Esophagus squamous epithelium (tissue), 5 donors: ENCODE measurements at regions not wholly inside any gene's neighbourhood (a gene's known extent, or its start where the extent isn't known, plus 50 kb on each side); places are given as distances from the start of the nearest gene placed in this dataset.

Experiments used
- DNase-seq: peaks from one replicate; lab custom pipeline; 2025; lab: John Stamatoyannopoulos, UW
- H3K27ac ChIP-seq, 4 donors: fragments of 200-600 bp; sonication (generic); one replicate each; pipeline ENCODE4 v1.5.1; 2016 to 2019; ENCODE audit warnings: mild to moderate bottlenecking in 1 of 4
- H3K27me3 ChIP-seq, 4 donors: fragments of 200-600 bp; sonication (generic); 1 replicate in 3 of 4; 2 replicates in 1 of 4; pipeline versions ENCODE4 v1.5.1 to v1.6.0; 2017 to 2021; ENCODE audit warnings: antibody characterized with exemption in 1 of 4
- H3K36me3 ChIP-seq, 3 donors: fragments of 200-600 bp; sonication (generic); one replicate each; pipeline ENCODE4 v1.5.1; 2016 to 2019
- H3K4me1 ChIP-seq, 3 donors: fragments of 200-600 bp; sonication (generic); one replicate each; pipeline ENCODE4 v1.5.1; 2017 to 2019
- H3K4me3 ChIP-seq, 4 donors: fragments of 200-600 bp; sonication (generic); 1 replicate in 3 of 4; 2 replicates in 1 of 4; pipeline ENCODE4 v1.5.1; 2016 to 2019; ENCODE audit warnings: mild to moderate bottlenecking in 2 of 4, moderate library complexity in 1 of 4
- H3K9me3 ChIP-seq, 3 donors: fragments of 200-600 bp; sonication (generic); one replicate each; pipeline ENCODE4 v1.5.1; 2016 to 2019
- POLR2A ChIP-seq, 4 donors: fragments of 450-650 bp; IDR thresholded peaks; one replicate each; pipeline ENCODE4 v1.6.1; 2017; ENCODE audit warnings: antibody characterized with exemption in 4 of 4, mild to moderate bottlenecking in 4 of 4, moderate library complexity in 3 of 4
- WGBS, 2 donors: methylation state at CpG; one replicate each; pipeline ENCODE4 v1.1.5; 2018; 5-methylcytosine and 5-hydroxymethylcytosine counted together
- intact Hi-C: fragments of 100-400 bp; cut with DNase I; formaldehyde crosslinking; loops from one replicate; pipeline ENCODE4 v1.15.0; 2022
- TF ChIP-seq, protein P1 (sequence below), 6 experiments: fragments of 450-650 bp in 4 of 6; fragments of 200-600 bp in 2 of 6; sonication (generic) in 2 of 6; IDR thresholded peaks; one replicate each; pipeline ENCODE4 v1.5.1; 2016 to 2019; ENCODE audit warnings: antibody characterized with exemption in 6 of 6, mild to moderate bottlenecking in 4 of 6, moderate library complexity in 4 of 6
- donor health status: DM: yes; HTN: yes; CAD: no.

DNA sequence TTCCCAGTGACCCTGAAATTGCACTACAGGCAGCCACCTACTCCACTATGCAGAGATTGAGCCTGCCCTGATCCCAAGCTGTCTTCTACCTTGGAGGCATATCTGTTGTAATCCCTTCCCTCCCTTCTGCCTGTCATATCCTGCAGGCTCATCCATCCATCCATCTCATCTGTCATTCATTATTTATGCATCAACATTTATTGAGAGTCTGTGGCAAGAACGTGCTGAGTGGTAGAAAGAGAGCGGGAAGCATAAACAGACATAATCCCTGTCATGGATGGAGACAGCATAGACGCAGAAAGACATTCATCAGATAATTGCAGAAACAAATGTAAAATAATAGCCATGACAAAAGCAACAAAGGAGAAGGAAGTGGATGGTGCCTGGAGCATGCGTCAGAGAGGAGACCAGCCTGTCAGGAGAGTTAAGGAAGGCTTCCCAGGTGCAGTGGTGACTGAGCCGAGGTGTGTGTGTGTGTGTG lies 89.5 kb upstream of the CALM2 start:
- Histone ChIP-seq H3K36me3 (no peaks in the 10 kb centered on the region), H3K27me3 (no peaks in the 10 kb centered on the region), H3K4me3 (no peak overlapping the region), H3K9me3 (no peaks in the 10 kb centered on the region), H3K27ac (no peak overlapping the region), H3K4me1 (peaks cover 4 to 19% (median 5%) of the 10 kb centered on the region in 3 donors)
- intact Hi-C loops = no loop called here
- DNase-seq = no peak
- 30 to 41% methylated on average over 5 of the region's 5 CpGs for WGBS, 2 donors
- TF ChIP-seq, protein P1, sequence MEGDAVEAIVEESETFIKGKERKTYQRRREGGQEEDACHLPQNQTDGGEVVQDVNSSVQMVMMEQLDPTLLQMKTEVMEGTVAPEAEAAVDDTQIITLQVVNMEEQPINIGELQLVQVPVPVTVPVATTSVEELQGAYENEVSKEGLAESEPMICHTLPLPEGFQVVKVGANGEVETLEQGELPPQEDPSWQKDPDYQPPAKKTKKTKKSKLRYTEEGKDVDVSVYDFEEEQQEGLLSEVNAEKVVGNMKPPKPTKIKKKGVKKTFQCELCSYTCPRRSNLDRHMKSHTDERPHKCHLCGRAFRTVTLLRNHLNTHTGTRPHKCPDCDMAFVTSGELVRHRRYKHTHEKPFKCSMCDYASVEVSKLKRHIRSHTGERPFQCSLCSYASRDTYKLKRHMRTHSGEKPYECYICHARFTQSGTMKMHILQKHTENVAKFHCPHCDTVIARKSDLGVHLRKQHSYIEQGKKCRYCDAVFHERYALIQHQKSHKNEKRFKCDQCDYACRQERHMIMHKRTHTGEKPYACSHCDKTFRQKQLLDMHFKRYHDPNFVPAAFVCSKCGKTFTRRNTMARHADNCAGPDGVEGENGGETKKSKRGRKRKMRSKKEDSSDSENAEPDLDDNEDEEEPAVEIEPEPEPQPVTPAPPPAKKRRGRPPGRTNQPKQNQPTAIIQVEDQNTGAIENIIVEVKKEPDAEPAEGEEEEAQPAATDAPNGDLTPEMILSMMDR (IDR thresholded peaks at IDR 0.05) = no peak
- no peak for TF ChIP-seq POLR2A (IDR thresholded peaks at IDR 0.05)

DNA sequence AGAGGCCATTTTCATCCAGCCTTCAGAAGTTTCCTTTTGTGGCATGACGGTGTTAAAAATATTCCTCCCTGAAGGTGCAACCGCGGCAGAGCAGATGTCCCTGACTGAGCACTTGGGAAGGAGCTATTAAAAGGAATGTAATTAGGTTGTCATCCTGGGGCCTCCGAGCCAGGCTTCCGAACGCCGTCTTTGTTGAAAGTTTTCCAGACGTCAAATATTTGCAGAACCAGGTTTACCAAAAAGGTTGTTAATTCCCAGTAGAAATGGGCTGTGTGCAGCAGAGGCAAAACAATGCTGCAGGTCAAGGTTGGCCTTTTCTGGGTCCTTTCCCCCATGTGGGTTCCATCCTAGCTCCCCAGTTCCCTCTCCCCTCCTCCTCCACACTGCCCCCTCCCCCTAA lies 88.8 kb upstream of the CALM2 start:
- Histone ChIP-seq H3K4me3 (no peak overlapping the region), H3K27me3 (no peaks in the 10 kb centered on the region), H3K27ac (no peak overlapping the region), H3K9me3 (no peaks in the 10 kb centered on the region), H3K4me1 (peaks cover 4 to 19% (median 5%) of the 10 kb centered on the region in 3 donors), H3K36me3 (no peaks in the 10 kb centered on the region)
- intact Hi-C loops = no loop called here
- no peak for DNase-seq
- 65 to 69% methylated on average over 8 of the region's 8 CpGs for WGBS, 2 donors
- TF ChIP-seq POLR2A (IDR thresholded peaks at IDR 0.05) = no peak
- TF ChIP-seq, protein P1 (IDR thresholded peaks at IDR 0.05) = no peak

DNA sequence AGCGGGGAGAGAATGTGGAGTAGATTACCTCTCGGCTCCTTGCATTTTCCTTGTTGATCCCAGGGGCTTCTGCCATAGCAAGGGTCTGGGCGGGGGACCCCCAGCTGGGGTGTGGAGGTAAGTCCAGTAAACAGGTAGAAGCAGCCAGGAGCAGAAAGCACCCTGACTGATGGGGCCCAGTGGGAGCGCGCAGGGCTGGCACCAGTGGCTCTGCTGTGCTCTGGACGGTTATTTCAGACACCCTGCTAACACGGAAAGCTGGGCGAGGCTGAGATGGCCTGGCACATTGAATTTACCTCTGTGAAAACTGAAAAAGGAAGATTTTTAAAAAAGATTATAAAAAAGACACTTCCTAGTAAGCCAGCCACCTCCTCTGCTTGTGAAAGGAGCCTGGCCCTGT lies 88.4 kb upstream of the CALM2 start:
- TF ChIP-seq, protein P1 (IDR thresholded peaks at IDR 0.05) = no peak
- no peak for TF ChIP-seq POLR2A (IDR thresholded peaks at IDR 0.05)
- H3K27ac ChIP-seq = no peak overlapping the region
- H3K9me3 ChIP-seq = no peaks in the 10 kb centered on the region
- H3K27me3 ChIP-seq = no peaks in the 10 kb centered on the region
- DNase-seq = no peak
- no peaks in the 10 kb centered on the region for H3K36me3 ChIP-seq
- intact Hi-C loops = no loop called here
- no peak overlapping the region for H3K4me3 ChIP-seq
- peaks cover 4 to 15% (median 5%) of the 10 kb centered on the region in 3 donors for H3K4me1 ChIP-seq
- 86 to 95% methylated on average over 6 to 7 of the region's 8 CpGs for WGBS, 2 donors

DNA sequence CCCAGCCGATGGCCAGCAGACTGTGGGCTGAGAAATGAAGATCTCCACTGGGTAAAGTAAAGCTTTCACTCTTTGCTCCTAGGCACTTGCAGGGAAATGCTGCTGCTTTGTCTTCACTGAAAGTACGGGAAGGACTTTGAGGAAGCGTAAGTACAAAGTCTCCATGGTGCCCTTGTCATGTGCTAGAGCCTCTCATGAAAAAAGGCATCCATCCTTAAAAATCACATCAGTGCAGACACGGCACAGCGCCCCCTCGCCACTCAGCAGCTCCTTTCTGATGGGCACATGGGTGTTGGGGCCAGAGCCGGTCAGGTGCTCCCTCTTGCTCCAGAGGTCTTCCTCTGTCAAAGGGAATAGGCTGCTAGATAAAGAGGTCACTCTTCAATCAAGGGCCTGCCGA lies 87.8 kb upstream of the CALM2 start:
- no peaks in the 10 kb centered on the region for H3K36me3 ChIP-seq
- H3K9me3 ChIP-seq = no peaks in the 10 kb centered on the region
- H3K4me3 ChIP-seq = no peak overlapping the region
- H3K27ac ChIP-seq = no peak overlapping the region
- no peaks in the 10 kb centered on the region for H3K27me3 ChIP-seq
- TF ChIP-seq POLR2A (IDR thresholded peaks at IDR 0.05) = no peak
- TF ChIP-seq, protein P1 (IDR thresholded peaks at IDR 0.05) = no peak
- WGBS, 2 donors = 84 to 88% methylated on average over 7 to 8 of the region's 8 CpGs
- DNase-seq = no peak
- intact Hi-C loops = no loop called here
- H3K4me1 ChIP-seq = peaks cover under 1 to 9% (median under 1%) of the 10 kb centered on the region in 3 donors

DNA sequence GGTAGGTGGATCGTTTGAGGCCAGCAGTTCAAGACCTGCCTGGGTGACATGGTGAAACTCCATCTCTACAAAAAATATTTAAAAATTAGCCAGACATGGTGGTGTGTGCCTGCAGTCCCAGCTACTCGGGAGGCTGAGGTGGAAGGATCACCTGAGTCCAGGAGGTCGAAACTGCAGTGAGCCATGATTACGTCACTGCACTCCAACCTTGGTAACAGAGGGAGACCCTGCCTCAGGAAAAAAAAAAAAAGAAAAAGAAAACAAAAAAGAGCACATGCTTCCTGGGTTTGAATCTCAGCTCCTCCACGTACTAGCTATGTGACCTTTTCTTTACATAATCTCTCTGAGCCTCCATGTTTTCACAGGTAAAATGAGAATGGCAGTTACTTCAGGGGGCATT lies 86.3 kb upstream of the CALM2 start:
- Histone ChIP-seq H3K36me3 (no peaks in the 10 kb centered on the region), H3K27me3 (no peaks in the 10 kb centered on the region), H3K9me3 (no peaks in the 10 kb centered on the region), H3K4me1 (peaks cover 0 to 5% (median 0%) of the 10 kb centered on the region in 3 donors), H3K27ac (no peak overlapping the region), H3K4me3 (no peak overlapping the region)
- DNase-seq = no peak
- WGBS, 2 donors = 89 to 94% methylated on average over 5 of the region's 5 CpGs
- intact Hi-C loops = no loop called here
- TF ChIP-seq, protein P1 (IDR thresholded peaks at IDR 0.05) = no peak
- TF ChIP-seq POLR2A (IDR thresholded peaks at IDR 0.05) = no peak
